IPS-NIHi11 (cell line): ENCODE measurements at regions not wholly inside any gene's neighbourhood (a gene's known extent, or its start where the extent isn't known, plus 50 kb on each side); places are given as distances from the start of the nearest gene placed in this dataset.

Experiments used
- DNase-seq: peaks from one replicate; pipeline ENCODE4 v3.0.0; 2012; ENCODE audit warnings: mixed read lengths, low spot score

DNA sequence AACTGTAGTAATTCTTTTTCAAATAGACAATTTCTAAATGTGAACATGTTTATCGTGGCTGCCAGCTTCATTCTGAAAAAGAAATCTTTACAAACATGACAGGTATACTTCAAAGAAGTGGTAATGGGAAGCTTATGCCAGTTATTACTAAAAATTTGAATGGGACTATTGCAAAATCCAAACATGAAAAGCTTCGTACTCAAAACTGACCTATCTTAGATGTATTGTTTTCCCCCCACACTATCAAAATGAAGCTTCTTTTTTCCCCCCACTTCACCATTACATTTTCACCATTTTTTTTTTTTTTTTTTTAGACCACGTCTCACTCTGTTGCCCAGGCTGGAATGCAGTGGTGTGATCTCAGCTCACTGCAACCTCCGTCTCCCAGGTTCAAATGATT lies 50.4 kb upstream of the SERTAD2 start:
- DNase-seq = no peak

DNA sequence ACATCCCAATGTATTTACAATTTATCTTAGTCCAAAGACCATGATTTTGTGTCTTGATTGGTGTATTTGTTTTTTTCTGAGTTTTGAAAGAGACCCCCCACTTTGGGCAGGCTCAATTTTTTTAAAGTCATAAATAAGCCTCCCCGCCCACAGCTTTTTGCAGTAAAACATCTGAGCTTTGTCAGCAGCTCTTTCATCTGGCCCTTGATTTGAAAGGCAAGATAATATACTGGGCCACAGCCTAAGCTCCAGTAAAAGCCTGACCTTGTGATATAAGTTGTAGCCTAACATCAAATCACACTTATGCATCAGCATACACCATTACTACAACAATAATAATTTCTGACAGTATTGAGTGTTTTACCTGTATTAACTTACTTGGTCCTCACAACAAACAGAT lies 51.3 kb upstream of the SERTAD2 start:
- no peak for DNase-seq

GRCh38 chr2:64707276-64707675 lies 53.6 kb upstream of the SERTAD2 start:
- DNase-seq = no peak

DNA sequence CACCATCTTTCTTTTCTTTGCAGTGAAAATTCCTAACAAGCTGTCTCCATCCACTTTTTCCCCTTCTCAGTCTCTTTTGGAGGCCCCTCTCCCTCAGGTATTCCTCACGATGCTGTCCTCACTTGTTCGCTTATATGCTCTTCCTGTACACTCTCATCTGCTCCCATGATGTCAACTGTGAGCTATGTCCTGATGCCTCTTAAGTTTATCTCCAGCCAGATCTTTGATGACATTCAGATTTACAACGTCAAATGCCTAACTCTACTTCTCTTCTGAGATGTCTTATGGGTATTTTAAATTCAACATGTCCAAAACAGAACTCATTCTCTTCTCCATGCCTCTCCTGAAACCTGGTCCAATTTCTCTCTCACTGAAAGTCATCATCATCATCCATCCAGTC lies 55.1 kb upstream of the SERTAD2 start:
- DNase-seq = no peak

- DNase-seq = no peak
Observed at GRCh38 chr2:64711252-64711800, 57.6 kb upstream of the SERTAD2 start.

DNA sequence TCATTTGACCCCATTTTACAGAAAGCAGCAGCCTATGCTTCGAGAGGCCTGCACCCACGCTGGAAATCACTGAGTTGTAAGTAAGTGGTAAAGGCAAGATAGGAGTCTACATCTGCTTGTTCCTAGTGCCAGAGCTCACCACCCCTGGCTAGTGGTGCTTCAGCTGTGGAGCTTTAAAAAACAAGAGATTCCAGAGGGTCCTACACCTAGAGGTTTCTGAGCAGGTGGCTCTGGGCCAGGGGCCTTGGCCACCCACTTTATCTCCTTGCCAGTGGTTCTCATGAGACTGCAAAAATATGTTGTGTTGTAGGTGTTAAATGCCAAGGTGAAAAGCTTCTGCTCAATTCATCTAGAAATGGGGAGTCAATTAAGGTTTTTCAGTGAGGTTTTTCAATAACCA lies 60.0 kb upstream of the SERTAD2 start:
- DNase-seq = no peak

DNA sequence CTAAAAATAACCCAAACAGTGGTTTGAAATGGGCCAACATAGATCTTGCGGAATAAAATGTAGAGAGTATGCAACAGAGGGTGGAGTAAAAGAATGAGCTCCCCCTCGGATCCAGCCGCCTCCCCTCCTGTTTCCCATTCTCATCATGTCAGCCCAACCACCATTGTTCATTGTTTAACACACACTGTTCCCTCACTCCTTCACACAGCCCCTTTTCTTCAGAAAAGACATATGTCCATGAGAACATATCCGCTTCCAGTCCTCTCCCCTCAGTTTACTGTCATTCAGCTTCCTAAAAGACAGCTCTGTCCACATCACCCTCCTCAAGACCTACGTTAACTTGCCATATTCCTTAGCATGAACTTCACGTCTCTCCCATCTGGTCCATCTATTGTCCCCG lies 62.9 kb upstream of the SERTAD2 start:
- no peak for DNase-seq

GRCh38 chr2:64718250-64718885 lies 64.7 kb upstream of the SERTAD2 start:
- DNase-seq = no peak

DNA sequence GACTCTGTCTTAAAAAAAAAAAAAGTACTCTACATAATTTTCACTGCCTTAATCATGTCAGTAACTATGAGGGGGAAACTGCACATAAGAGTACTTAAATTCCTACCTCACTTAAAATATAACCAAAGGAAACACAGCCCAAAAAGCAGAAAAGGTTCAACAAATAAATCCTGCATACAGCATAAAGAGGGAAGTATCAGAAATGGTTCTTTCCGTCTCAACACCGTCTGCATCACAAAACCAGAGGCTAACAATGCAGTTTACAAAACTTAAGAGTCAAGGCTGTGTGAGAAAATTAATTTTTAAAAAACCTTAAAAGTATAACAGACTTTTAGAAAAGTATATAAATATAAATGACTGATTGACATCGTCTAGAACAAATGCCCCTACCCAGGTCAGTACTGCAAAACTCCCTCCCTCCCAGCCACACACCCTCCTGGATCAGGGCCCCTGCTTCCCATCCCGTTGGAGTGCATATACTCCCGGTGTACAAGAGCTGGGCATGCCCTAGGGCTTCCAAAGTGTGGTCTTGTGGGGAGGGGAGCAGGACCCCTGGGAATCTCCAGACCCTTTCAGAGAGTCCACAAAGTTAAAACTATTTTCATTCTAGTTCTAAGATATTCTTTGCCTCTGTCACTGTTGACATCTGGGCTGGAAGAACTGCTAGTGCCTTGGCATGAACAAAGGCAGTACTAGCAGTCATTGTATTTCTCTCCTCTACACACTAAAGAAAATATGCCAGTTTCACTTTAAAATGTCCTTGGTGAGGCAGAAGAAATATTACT lies 67.0 kb upstream of the SERTAD2 start:
- DNase-seq = no peak

DNA sequence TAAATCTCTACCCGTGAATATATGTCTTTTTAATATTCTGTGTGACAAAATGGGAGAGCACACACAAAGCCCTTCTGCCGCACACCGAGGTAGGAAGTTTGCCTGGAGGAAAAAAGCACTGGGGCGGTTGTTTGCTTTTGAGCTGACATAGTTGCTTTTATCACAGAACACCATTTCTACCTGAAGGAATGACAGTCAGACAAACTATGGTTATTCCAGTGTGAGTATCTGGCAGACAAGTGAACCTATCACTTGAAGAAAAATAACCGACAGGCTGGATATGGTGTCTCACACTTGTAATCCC lies 67.6 kb upstream of the SERTAD2 start:
- no peak for DNase-seq

GRCh38 chr2:64722291-64723044 lies 68.8 kb upstream of the SERTAD2 start:
- DNase-seq = no peak

DNA sequence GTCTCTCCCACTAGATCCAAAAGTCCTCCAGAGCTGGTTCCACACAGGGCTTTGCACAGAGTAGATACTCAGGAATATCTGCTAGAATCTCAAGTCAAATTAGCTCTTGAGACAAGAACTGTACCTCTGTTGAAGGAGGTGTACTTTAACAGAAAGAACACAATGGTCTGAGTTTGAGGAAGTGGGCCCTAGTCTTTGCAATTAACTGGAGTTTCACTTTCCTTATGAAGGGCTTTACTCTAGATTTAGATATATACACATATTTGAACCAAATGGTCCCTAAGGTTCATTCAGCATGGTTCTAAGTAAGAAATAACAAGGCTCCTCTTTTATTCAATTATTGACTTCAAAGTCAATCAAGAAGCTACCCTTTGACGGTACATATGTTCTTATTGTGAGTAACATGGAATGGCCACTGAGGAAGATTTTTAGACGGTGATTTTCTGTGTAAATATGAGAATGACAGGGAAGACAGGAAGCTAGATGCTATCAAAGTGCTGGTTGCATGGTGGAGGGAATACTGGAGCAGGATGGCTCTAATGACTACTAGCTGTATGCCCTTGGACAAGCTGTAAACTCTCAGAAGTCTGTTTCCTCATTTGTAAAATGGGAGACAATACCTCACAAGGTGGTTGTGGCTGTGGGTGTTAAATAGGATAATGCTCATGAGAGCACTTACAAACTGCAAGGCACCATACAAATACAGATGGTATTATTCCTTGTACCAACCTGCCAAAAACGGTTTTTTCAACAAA lies 73.5 kb upstream of the SERTAD2 start:
- no peak for DNase-seq

DNA sequence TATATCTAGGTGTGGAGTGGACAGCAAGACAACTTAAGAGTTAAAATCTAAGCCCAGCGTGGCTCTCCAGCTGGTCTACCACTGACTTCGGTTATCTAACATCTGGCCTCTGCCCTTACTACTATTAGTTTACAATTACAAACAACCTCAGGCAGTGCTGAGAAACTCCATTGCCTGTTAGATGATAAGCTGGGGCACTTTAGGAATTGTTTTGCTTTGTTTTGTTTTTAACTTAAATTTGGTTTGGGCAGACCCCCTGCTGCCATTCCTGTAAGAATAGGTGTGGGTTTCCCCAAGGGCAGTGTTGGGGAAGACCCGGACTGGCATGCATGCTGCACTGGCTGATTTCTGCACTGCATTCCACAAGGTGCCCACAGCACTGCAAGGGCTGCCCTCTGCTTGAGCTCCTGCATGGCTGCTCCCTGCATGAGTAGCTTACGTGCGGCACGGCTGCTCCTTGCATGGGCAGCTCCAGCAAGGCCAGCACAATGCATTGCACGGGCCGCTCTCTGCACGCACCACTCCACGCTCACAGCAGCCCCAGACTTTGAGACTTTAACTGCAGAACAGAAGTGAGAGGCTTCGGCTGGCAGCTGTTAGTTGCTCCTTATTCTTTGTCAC lies 74.2 kb upstream of the SERTAD2 start:
- DNase-seq = no peak

DNA sequence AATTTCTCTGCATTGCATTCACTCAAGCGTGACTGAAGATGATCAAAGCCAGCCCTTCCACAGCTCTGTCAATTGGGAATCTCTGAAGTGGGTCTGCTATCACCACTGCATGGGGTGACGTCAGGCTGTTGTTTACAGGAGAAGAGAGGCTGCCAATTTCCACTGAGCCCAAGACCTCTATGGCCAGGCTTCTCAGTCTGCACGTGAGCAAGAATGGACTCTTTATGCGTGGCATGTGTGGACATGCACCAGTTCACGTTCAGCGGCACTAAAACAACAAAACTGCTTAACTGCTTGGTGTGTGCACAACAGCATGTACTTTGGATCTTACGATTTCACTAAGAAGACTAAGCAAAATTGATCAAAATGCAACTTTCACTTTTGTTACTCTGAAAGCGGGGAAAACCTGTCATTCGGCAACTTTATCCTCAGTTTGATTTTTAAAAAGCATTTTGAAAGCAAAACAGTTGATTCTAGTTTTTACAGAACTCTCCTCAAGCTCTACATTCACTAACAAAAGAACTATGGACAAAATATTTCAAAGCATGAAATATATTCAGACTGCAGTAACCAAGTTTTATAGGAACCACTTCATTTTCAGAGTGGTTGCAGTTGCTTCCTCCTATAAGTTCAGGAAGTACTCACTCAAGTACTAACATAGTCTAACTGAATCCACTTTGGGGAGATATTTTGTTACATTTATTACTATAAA lies 77.0 kb upstream of the SERTAD2 start:
- no peak for DNase-seq

- no peak for DNase-seq
Observed at GRCh38 chr2:64731263-64731643, 77.5 kb upstream of the SERTAD2 start.

DNA sequence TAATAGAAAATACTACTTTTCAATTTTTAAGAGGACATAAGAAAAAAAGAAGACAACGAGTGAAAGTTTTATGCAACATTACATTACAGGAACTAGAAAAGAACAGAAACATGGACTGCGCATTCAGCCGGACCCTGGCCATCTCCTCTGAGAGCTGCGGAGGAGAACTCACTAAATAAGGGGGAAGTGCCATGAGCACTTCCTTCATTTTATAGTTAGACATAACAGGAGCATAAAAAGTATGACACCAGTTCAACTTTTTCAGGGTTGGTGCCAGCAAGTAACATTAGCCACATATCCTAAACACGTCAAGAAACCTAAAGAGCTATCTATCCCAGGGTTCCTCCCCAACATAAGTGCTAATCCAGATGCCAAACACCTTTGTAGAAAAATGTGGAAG lies 78.0 kb upstream of the SERTAD2 start:
- DNase-seq = no peak

DNA sequence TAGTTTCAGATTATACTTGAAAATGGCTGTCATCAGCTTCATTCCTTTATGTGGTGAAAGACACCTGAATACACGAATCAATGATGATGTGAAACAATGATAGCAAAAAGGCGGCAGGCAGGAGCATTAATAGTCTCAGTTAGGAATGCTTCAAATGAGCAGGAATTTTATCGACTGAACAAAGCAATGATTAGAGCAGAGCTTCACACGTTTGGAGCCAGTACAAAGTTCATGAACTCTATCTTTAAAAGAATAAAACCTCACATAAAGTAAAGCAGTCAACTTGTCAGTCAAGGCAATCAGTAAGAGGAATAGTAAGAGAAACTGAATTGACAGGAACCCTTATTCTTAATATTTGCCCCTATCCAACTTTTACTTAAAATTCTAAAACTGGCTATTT lies 78.4 kb upstream of the SERTAD2 start:
- DNase-seq = no peak

DNA sequence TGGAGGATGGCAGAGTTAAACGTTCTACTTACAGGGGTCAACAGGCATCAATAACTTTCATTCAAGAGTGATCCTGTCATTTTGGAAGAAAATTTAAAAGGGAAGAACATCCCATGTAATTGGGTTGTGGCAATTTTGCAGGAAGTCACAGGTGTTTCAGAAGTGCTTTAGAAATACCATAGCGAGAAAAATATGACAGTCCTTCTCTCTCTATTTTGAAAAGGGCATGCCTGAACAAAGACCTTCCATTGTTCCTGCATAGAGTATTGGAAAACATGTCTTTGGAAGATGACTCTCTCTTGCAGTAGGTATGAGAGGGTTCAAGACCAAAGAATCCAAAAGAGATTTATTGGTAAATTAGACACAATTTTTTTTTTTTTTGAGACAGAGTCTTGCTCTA lies 81.8 kb upstream of the SERTAD2 start:
- no peak for DNase-seq

- DNase-seq = no peak
Observed at GRCh38 chr2:64737547-64737946, 83.8 kb upstream of the SERTAD2 start.

DNA sequence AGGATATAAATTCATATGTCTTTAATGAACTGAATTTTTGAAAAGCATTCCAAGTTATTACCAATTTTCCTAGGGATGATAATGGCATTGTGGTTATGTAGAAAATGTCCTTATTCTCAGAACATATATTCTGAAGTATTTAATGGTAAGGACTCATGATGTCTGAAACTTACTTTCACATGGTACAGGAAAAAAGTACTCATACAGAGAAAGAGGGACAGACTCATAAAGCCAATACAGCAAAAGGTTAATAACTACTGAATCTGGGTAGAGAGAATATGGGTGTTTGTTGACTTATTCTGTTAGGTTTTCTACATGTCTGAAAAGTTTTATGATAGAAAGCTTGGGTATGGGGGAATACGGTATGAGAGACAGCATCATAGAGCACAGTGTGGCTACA lies 84.3 kb upstream of the SERTAD2 start:
- no peak for DNase-seq

- no peak for DNase-seq
Observed at GRCh38 chr2:64742678-64743077, 89.0 kb upstream of the SERTAD2 start.
